ENCODE measurements at regions not wholly inside any gene's neighbourhood (a gene's known extent, or its start where the extent isn't known, plus 50 kb on each side); places are given as distances from the start of the nearest gene placed in this dataset.
"Not testable (repeated sequence)": the region's sequence is repeated elsewhere in the genome, so short reads cannot be mapped to it uniquely, and the experiment has no call there.

DNA sequence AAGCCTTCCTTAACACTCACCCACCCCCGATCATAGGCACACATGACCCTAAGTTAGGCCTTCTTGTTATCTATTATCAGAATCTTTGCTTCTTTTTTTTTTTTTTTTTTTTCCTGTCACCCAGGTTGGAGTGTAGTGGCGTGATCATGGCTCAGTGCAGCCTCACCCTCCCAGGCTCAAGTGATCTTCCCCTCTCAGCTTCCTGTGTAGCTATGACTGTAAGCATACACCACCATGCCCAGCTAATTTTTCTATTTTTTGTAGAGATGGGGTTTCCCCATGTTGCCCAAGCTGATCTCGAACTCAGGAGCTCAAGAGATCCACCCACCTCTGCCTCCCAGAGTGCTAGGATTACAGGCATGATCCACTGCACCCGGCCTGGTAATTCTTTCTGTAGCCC lies 328.7 kb downstream of the NR4A2 start:
- no peak for DNase-seq

DNA sequence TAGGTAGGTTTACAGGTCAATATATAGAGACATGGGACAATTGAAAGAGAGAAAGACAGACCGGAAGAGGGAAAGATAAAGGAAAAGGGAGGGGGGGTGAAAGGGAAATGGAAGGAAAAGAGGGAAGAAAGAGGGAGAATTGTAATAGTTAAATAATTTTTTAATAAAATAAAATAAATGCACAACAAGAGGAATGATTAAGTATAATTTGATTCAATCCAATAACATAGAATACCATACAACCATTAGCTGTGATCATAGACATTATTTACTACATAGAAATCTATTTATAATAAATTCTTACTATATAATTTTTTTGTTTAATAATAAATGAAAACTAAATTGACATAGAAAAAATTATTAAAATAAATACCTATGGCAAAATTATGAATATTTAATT lies 330.7 kb downstream of the NR4A2 start:
- no peak for DNase-seq

DNA sequence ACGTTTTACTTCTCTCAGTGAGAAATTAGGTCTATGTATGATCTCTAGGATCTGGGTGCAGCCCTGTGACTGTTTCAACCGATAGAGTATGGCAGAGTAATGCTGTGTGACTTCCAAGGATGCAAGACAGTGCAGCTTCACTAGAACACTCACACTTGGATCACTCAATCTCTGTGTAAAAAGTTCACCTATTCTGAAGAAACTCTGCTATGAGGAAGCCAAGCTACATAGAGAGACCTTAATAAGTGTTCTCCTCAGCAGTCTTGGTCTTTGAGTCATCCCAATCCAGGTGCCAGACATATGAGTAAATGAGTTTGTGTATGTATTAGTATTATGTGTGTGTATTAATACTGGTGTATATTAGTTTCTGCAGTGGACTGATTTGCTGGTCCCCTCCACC lies 335.0 kb downstream of the NR4A2 start:
- no peak for DNase-seq

DNA sequence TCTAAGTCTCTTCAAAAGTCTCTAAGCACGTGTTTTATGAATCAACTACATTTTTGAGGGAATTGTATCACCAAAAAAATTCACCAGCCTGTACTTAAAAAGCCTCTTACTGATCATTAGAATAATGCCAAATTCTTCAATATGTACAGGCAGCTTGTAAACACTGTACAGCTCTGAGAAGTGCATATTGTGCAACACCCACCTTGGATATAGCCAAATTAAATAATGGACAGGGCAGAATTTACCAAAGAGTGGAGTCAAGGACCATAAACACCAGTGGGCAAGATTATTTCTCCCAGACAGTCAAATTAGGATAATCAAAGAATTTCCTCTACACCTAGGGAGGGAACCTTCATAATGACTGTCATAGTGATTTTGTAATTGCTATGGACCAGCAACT lies 338.2 kb downstream of the NR4A2 start:
- no peak for DNase-seq

DNA sequence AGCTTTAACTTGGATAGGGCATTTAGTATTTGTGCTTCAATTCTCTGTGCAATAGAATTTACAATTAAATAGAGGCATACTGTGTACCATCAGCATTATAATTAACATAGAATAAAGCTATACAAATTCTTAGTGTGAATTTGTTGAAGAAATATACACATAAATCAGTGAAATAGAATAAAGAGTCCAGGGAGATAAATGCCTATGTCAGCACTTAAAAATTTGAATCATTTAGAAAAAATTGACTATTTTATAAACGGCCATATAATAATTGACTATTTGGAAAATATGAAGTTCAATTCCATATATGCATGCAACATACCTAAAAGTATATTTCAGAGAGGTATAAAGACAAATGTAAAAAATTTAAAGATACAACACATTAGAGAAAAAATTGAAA lies 348.7 kb downstream of the NR4A2 start:
- DNase-seq, result no peak

DNA sequence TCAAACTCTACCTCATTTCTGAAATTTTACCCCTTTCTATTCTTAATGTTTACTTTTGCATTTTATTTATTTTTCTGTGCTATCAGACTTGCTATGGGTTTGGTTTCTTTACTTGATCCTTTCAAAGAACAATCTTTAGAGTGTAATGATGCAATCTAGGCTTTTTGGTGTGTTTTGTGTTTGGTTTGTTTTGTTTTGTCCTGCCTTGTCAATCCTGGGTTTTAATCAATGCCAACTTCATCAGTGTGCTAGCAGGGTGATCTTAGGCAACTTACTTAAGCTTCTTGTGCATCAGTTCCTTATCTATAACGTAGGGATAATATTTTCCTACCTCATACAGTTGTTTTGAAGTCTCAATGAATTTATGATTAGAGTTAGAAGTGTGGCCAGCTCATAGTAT lies 350.4 kb downstream of the NR4A2 start:
- DNase-seq, result no peak

DNA sequence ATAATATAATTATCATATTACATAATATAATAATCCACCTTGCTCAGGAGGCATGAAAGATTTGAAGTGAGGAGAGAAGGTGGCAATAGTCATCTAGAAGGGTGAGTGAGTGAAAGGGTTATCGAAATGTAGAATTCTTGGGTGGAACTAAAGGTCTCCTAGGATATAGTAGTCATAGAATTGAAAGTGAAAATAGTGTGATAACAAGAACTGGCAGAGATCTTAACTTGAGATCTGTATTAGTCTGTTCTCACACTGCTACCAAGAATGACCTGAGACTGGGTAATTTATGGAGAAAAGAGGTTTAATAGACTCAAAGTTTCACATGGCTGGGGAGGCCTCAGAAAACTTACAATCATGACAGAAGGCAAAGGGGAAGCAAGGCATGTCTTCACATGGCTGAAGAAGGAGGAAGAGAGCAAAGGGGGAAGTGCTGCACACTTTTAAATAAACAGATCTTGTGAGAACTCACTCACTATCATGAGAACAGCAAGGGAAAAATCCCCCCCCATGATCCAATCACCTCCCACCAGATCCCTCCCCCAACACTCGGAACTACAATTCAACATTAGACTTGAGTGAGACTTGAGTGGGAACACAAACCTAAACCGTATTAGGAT lies 351.5 kb downstream of the NR4A2 start:
- DNase-seq, result no peak

DNA sequence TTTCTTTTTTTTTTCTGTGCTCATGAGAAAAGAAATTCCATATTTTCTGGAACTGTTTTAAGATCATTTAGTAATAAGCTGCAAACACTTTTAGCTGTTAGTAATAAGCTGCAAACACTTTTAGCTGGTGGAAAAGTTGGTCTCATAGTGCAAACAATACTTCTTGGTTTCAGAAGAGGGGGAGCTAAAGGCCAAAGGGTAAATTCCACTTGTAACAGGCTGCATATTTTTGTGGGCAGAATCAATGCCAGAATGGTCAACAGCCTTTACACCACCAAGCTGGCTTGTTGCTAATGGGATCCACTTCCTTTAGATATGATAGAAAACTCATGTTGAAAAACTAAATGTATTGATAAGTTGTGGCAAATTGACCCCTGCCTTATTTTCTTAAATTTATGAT lies 356.8 kb downstream of the NR4A2 start:
- no peak for DNase-seq

DNA sequence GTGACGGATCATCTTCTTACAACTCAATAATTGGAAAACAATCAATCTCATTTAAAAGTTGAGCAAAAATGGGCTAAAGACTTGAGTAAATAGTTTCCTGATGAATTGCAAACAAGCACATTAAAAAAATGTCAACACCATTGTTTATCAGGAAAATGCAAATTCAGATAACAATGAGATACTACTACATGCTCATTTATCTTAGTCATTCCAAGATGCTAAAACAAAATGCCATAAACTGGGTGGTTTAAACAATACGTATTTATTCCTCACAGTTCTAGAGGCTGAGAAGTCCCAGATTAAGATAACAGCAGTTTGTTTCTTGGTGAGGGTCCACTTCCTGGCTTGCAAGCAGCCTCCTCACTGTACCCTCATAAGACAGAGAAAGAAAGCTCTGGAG lies 359.6 kb downstream of the NR4A2 start:
- DNase-seq, result no peak

DNA sequence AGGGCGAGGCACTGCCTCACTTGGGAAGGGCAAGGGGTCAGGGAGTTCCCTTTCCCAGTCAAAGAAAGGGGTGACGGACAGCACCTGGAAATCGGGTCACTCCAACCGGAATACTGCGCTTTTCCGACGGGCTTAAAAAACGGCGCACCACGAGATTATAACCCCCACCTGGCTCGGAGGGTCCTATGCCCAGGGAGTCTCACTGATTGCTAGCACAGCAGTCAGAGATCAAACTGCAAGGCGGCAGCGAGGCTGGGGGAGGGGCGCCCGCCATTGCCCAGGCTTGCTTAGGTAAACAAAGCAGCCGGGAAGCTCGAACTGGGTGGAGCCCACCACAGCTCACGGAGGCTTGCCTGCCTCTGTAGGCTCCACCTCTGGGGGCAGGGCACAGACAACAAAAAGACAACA lies 366.5 kb downstream of the NR4A2 start:
- not testable (repeated sequence) for DNase-seq

DNA sequence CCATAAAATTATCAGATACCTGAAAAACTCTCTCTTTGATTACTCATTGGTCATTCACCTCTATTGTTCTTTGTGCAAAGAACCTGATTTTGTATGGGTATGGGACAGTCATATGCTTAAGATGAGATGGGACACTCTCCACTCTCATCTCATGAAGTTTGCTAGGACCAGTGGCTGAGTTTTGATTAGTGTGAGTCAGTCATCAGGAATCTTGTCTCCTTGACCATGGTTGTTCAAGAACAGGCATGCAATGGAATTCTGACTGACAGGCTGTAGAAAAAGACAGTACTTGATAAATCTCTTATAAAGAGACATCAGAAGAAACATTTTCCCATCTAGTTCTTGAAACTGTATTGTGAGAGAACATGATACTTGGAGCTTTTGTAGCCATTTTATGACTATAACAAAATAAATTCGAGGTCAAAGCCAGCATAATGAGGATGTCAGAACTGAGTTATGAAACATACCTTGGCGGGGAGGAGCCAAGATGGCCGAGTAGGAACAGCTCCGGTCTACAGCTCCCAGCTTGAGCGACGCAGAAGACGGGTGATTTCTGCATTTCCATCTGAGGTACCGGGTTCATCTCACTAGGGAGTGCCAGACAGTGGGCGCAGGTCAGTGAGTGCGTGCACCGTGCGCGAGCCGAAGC lies 367.0 kb downstream of the NR4A2 start:
- DNase-seq, result no peak

DNA sequence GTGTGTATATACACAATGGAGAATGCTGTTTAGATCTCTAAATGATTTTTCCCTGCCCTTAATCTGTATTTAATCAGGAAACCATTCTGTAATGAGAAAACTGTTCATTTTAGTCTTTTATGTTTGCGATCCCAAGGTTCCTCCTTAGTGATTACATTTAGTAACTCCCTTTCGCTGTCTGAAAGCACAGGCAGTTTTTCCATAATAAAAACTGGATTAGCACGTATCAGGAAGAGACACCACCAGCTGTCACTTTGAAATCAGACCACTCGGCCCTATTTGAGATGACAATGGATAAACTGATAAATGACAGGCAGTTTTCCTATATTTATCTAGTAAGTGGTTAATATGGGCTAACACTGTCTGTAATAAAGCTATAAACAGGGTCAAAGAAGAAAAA lies 370.9 kb downstream of the NR4A2 start:
- DNase-seq, result no peak

DNA sequence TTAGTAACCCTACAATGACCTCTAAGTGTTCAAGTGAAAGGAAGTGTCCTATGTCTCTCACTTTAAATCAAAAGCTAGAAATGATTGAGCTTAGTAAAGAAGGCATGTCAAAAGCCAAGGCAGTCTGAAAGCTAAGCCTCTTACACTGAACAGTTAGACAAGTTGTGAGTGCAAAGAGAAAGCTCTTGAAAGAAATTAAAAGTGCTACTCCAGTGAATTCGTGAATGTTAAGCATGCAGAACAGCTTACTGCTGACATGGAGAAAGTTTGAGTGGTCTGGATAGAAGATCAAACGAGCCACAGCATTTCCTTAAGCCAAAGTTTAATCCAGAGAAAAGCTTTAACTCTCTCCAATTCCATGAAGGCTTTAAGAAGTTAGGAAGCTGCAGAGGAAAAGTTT lies 373.7 kb downstream of the NR4A2 start:
- DNase-seq, result no peak

DNA sequence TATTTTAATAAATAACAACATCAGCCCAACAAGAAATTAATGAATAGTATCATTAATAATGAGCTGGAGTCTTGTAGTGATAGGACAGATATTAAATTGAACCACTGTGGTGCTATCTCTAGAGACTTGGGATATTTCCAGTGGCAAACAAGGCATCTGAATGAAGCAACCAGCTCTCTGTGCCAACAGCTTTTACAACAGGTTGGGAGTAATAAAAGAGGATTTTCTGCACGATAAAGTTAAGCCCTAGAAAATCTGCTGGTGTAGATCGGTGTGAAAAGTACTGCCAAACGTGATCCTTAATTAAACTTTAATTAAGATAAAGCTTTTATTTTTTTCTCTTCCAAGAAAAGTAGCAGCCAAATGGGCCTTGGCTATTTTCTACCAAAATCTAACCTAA lies 385.5 kb downstream of the NR4A2 start:
- DNase-seq, result no peak

DNA sequence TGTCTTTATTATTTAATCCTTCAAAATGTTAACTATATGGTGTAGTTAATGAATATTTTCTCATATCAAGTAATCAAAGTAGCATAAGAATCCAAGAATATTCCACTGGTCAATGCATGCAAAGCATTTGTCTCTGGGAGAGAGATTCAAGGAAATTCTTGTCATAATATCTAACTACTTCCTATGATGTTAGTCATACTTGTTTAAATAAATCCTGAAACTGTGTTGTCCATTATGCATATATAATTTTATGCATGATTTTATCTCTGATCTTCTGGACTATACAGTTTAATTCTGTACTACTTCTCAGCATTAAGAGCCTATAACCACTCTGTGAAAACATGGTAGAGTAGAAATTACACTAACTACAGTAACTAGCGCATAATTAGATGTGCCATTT lies 388.3 kb downstream of the NR4A2 start:
- no peak for DNase-seq

DNA sequence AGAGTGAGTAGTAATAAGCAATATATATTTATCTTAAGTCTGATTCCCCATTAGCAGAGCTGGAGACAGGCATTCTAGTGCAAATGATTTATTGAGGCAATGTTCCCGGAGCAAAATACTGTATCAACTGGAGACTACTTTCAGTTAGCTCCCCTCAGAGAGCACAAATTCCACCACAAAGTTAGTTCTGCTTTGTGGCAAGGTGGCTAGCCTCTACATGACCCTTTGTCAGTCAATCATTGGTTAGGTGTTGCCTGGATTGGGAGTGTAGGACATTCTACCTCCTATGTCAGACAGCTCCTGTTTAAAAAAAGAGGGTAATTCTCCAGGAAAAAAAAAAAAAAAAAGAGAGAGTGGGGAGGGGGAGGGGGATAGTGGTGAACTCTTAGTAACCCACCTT lies 402.2 kb downstream of the NR4A2 start:
- no peak for DNase-seq

DNA sequence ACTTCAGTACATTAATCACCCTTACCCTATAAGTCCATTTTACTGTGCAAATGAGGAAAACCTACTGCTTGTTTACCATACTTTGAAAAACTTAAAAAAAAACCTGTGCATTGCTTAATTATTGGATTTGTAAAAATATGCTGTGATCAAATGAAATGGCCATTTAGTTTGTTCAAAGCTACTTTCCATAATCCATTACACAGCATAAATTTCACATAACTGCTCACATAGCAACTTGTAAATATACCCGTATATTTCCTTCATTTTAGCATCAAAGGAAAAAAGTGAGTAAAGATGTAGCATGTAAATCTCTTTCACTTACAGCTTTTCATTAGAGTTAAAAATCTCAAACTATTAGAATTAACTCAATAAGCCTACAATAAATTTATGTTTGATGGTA lies 415.1 kb downstream of the NR4A2 start:
- DNase-seq, result no peak

DNA sequence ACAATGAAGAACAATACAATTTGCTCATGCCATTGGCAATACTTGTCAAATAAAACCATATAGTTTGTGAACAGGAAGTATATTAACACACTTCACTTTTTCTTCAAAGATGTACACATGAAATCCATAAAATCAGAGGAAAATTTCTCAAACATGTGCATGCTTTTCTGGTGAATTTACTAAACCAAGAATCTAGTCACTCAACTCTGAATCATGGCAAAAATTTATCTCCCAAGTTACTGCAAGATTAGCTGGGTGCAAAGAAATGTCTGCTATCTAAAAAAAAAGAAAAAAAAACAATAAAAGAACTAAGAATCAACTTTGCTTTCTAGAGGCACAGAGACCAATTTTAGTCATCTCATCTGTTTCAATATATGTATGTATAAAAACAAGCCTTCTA lies 419.2 kb downstream of the NR4A2 start:
- peak; percentile 15 for DNase-seq

DNA sequence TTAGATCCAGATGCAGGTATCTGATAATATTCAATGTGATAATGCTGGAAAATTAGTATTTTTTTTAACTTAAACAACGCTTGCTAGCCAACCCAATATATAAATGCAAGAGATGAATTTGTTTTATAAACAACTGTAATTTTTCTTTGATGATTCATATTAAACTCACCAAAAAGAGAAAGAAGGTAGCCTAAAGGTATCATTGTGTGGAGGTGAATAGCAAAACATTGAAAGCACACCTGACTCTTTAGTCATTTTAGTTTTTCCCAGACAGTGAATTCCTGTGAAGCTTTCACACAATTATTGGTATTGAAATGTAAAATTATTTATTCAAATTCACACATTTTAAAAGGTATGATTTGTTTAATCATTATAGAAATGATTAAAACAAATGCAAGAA lies 424.0 kb downstream of the NR4A2 start:
- no peak for DNase-seq

DNA sequence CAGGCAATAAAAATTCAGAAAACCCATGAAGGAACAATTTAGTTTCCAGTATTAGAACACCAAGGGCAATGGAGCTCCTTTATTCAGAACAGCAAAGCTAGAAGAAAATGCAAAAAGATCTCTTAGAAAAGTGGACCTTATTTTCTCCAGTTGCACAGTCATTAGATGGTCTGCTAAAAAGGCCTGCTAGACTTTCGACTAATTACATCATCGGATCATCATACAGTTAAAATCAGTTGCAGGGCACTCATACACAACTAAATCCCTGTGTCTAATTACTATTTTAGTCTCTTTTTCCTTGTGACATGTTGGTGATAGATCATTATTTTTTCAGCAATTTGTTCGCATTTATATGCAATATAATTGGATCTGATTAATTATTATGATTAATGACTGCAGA lies 425.3 kb downstream of the NR4A2 start:
- DNase-seq, result no peak

DNA sequence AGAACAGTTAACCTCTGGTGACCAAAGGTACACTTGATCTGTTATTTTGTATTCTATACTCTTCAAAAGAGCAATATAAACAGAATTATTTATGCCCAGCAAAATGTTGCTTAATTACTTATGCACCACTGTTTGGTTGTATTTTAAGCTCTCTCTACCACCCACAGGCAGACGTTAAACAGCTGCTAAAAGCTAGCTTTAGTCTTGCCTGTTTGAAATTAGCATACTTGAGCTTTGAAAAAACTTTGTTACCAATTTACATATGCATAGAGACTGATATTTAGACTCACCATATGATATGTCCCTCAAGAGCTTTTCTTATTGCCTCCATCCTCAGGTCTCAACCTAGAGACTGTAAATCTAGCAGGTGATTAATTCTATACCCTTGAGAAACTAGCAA lies 426.9 kb downstream of the NR4A2 start:
- no peak for DNase-seq

DNA sequence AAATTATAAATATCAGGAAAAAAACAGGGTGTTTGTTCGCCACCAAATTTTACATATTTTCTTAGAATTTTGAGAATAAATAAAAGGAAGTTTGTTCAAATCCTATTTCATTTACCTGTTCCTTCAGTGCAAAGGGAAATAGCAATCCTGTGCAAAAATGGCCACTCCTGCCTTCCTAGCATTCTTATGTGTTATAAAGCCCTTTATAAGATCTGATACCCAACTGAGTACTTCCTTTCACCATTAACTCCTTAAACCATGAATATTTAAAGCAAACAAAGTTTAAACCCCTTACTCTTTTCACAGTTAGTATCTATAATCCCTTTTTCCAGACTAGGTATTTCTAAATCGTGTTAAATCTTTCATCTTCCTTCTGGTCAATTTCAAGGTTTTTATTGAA lies 427.8 kb downstream of the NR4A2 start:
- no peak for DNase-seq

DNA sequence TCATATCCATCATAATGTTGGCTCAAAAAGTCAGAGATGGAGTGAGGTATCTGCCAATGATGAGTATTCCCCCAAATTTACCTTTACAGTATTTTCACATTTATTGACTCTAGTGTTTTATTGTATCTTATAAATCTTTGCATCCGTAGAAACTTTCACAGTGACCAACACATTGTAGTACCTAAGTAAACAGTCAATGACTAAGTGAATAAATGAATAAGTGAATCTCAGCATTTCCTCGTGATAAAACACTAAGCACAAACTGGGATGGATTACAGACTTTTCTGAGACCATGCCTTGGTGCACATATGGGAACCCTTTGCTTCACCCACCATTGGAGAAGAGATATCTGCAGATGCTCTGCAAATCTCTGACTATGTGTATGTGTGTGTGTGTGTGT lies 429.9 kb downstream of the NR4A2 start:
- no peak for DNase-seq

DNA sequence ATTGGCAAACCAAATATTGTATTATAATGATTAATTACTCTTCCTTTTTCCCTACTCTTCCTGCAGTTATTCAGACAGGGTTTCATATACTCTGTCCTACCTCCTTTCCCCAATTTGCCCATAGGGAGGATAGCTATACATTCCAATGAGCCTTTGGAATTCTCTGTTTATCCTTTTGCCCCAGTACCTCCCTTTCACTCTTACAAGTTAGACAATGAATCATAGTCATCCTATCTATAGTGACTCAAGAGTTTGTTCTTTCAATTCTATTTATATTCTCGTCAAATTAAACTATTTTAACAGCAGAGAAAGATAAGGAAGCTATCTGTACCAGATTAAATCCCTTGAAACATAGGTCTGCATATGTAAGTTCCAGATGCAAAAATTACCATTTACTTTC lies 437.5 kb downstream of the NR4A2 start:
- DNase-seq, result no peak

DNA sequence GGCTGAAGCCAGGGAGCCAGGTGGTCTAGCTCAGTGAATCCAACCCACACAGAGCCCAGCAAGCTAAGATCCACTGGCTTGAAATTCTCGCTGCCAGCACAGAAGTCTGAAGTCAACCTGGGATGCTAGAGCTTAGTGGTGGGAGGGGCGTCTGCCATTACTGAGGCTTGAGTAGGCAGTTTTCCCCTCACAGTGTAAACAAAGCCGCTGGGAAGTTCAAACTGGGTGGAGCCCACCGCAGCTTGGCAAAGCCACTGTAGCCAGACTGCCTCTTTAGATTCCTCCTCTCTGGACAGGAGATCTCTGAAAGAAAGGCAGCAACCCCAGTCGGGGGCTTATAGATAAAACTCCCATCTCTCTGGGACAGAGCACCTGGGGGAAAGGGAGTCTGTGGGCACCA lies 452.1 kb downstream of the NR4A2 start:
- not testable (repeated sequence) for DNase-seq

All from amniotic stem cell (primary cell).